ENCODE measurements at regions not wholly inside any gene's neighbourhood (a gene's known extent, or its start where the extent isn't known, plus 50 kb on each side); places are given as distances from the start of the nearest gene placed in this dataset.
A peak's percentile ranks its signal among the peaks of the same experiment; 100 is the strongest.

DNA sequence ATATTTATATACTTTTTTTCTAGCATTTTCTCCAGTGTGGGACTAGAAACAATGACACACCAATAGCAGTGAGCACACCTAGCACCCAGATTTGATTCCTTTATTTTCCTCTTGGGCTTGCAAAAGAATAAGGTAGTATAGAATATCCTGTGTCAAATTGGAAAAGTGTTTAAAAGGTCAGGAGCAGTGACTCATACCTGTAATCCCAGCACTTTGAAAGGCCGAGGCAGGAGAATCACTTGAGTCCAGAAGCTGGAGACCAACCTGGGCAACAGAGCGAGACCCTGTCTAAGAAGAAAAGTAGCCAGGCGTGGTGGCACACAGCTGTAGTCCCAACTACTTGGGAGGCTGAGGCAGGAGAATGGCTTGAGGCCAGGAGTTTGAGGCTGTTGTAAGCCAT lies 53.8 kb upstream of the SGPP1 start:
- no peak overlapping the region for H3K4me3 Mint-ChIP-seq
- H3K27me3 Mint-ChIP-seq (ENCODE audit: low read depth), result no peaks in the 10 kb centered on the region
- H3K4me1 Mint-ChIP-seq (ENCODE audit: low read depth), result no peaks in the 10 kb centered on the region
- H3K36me3 Mint-ChIP-seq (ENCODE audit: insufficient read depth in 2 of 2), result no peaks in the 10 kb centered on the region
- ATAC-seq (replicated peaks in 1 of 2) (no peak), DNase-seq (no peak)
- H3K9me3 Mint-ChIP-seq, result no peaks in the 10 kb centered on the region
- H3K27ac Mint-ChIP-seq, result no peak overlapping the region

DNA sequence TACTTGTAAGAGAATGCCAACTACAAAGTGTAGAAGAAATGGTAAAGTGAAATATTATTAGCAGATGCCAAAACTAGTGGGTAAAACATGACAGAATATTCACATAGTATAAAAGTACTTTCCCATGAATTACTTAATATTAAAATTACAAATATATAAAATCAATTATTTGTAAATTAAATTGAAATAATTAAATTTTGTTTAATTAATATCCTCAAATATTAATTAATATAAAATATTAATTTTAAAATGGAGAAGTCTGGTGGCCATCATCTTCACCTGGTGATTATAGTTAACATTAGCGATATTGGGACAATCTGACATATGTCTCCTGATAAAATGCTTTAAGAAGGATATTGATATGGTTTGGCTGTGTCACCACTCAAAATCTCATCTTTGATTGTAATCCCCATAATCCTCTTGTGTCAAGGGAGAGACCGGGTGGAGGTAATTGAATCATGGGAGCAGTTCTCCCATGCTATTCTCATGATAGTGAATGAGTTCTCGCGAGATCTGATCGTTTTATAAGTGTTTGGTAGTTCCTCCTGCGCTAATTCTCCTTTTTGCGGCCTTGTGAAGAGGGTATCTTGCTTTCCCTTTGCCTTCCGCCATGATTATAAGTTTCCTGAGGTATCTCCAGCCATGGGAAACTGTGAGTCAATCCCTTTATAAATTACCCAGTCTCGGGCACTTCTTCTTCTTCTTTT lies 55.0 kb upstream of the SGPP1 start:
- no peak for DNase-seq
- Mint-ChIP-seq H3K4me3 (no peak overlapping the region), H3K27ac (no peak overlapping the region), H3K4me1 (ENCODE audit: low read depth) (no peaks in the 10 kb centered on the region), H3K27me3 (ENCODE audit: low read depth) (no peaks in the 10 kb centered on the region), H3K9me3 (no peaks in the 10 kb centered on the region), H3K36me3 (ENCODE audit: insufficient read depth in 2 of 2) (no peaks in the 10 kb centered on the region)
- no peak for ATAC-seq (replicated peaks in 1 of 2)

- no peak for DNase-seq
- Mint-ChIP-seq H3K27ac (no peak overlapping the region), H3K4me3 (no peak overlapping the region), H3K27me3 (ENCODE audit: low read depth) (peaks cover 9% of the 10 kb centered on the region), H3K9me3 (no peaks in the 10 kb centered on the region), H3K36me3 (ENCODE audit: insufficient read depth in 2 of 2) (no peaks in the 10 kb centered on the region), H3K4me1 (ENCODE audit: low read depth) (no peaks in the 10 kb centered on the region)
- no peak for ATAC-seq (replicated peaks in 1 of 2)
Measured at GRCh38 chr14:63788011-63788933, 60.4 kb upstream of the SGPP1 start.

DNA sequence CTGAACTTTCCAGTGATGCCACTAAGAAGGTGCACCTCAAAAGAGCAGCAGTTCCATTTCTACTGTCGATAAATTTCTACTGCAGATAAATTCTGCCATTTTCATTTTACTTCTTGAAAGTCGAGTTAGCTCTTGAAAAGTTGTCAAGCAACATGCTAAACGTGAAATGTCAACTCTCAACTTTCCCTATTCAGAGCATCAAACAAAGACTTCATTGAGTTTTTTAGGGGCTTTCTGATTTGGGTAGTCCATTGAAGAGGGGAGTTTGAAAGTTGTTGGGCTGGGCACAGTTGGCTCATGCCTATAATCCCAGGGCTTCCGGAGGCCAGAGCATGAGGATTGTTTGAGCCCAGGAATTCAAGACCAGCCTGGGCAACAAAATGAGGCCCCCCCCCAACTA lies 59.4 kb upstream of the SYNE2 start:
- no peak overlapping the region for H3K4me3 Mint-ChIP-seq
- H3K9me3 Mint-ChIP-seq, result no peaks in the 10 kb centered on the region
- H3K4me1 Mint-ChIP-seq (ENCODE audit: low read depth), result no peaks in the 10 kb centered on the region
- no peak overlapping the region for H3K27ac Mint-ChIP-seq
- no peak for DNase-seq
- H3K27me3 Mint-ChIP-seq (ENCODE audit: low read depth), result peaks cover 9% of the 10 kb centered on the region
- ATAC-seq (replicated peaks in 1 of 2), result no peak
- no peaks in the 10 kb centered on the region for H3K36me3 Mint-ChIP-seq (ENCODE audit: insufficient read depth in 2 of 2)

DNA sequence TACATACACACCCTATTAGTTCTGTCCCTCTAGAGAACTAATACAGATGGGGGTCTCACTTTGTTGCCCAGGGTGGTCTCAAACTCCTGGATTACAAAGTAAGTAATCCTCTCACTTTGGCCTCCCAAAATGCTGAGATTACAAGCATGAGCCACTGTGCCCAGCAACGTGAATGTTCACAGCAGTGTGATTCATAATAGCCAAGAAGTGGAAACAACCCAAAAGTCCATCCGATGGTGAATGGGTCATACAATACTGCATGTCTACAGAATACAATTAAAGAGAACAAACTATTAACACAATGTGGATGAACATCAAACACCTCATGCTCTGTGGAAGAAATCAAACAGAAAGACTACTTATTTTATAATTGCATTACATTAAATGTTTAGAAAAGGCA lies 57.3 kb upstream of the SYNE2 start:
- Mint-ChIP-seq H3K27ac (no peak overlapping the region), H3K4me1 (ENCODE audit: low read depth) (peaks cover 5% of the 10 kb centered on the region), H3K9me3 (no peaks in the 10 kb centered on the region), H3K27me3 (ENCODE audit: low read depth) (no peaks in the 10 kb centered on the region), H3K36me3 (ENCODE audit: insufficient read depth in 2 of 2) (no peaks in the 10 kb centered on the region), H3K4me3 (no peak overlapping the region)
- ATAC-seq (replicated peaks in 1 of 2) (peak in 1 of 2 donors; percentile 51), DNase-seq (no peak)

- Mint-ChIP-seq H3K36me3 (ENCODE audit: insufficient read depth in 2 of 2) (no peaks in the 10 kb centered on the region), H3K4me1 (ENCODE audit: low read depth) (peaks cover 9% of the 10 kb centered on the region), H3K27me3 (ENCODE audit: low read depth) (no peaks in the 10 kb centered on the region), H3K4me3 (no peak overlapping the region), H3K27ac (no peak overlapping the region), H3K9me3 (peaks cover 0 to 2% of the 10 kb centered on the region in 2 donors)
- DNase-seq (no peak), ATAC-seq (replicated peaks in 1 of 2) (no peak)
Measured at GRCh38 chr14:63800083-63800482, 52.7 kb upstream of the SYNE2 start.

DNA sequence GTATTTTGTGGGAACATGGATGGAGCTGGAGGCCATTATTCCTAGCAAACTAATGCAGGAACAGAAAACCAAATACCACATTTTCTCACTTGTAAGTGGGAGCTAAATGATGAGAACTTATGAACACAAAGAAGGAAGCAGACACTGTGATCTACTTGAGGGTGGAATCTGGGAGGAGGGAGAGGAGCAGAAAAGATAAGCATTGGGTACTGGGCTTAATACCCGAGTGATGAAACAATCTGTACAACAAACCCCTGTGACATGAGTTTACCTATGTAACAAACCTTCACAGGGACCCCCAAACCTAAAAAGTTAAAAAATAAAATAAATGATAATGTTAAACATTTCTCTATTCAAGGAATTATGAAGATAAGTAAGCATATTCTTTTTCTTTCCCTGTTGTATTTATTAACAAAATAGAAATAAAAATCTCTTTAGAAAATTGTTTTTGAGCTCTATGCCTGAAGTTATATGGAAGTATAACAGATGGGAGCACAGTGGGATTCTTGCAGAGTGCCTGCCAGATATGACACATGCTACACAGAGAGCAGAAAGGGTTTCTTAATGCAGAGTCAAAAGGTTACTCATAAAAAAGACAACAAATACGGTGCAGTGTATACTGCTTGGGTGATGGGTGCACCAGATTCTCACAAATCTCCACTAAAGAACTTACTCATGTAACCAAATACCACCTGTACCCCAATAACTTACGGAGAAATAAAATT lies 52.0 kb upstream of the SYNE2 start:
- Mint-ChIP-seq H3K9me3 (peaks cover 0 to 2% of the 10 kb centered on the region in 2 donors), H3K4me3 (no peak overlapping the region), H3K4me1 (ENCODE audit: low read depth) (peaks cover 9% of the 10 kb centered on the region), H3K36me3 (ENCODE audit: insufficient read depth in 2 of 2) (no peaks in the 10 kb centered on the region), H3K27ac (no peak overlapping the region), H3K27me3 (ENCODE audit: low read depth) (no peaks in the 10 kb centered on the region)
- DNase-seq (no peak), ATAC-seq (replicated peaks in 1 of 2) (no peak)

Measured in activated T-cell treated with anti-CD3 and anti-CD28 coated beads, Interleukin-2, amount 50 U/mL, for 72 hours (primary cell).